ENCODE measurements at regions not wholly inside any gene's neighbourhood (a gene's known extent, or its start where the extent isn't known, plus 50 kb on each side); places are given as distances from the start of the nearest gene placed in this dataset.

DNA sequence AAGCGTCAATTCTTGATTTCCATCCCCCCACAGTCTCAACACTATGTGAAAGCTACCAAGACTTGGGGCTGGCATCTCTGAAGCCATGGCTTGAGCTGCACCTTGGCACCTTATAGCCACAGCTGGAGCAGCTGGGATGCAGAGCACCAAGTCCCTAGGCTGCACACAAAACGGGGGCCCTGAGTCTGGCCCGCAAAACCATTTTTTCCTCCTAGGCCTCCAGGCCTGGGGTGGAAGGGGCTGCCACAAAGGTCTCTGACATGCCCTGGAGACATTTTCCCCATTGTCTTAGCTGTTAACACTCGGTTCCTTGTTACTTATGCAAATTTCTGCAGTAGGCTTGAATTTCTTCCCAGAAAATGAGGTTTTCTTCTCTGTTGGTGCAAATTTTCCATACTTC is 89.8 kb upstream of the GNAI1 start:
- H3K36me3 ChIP-seq (ENCODE audit: control insufficient read depth, low read length), result no peaks in the 10 kb centered on the region
- H3K79me2 ChIP-seq (ENCODE audit: control insufficient read depth, low read length), result no peaks in the 10 kb centered on the region
- peaks cover 7% of the 10 kb centered on the region; the same call in 1 of the 2 replicates for H3K9me3 ChIP-seq (ENCODE audit: control insufficient read depth, insufficient read depth, low read length)
- no peaks in the 10 kb centered on the region for H3K27me3 ChIP-seq (ENCODE audit: control insufficient read depth, low read length)
- no peaks in the 10 kb centered on the region for H3K4me1 ChIP-seq (ENCODE audit: control insufficient read depth, low read length)
- H3F3A ChIP-seq (ENCODE audit: control insufficient read depth, insufficient read depth), result no peaks in the 10 kb centered on the region
- H3K27ac ChIP-seq (ENCODE audit: low read depth, low read length), result no peak overlapping the region
- H3K9me2 ChIP-seq (replicated peaks; ENCODE audit: control insufficient read depth, low read length), result no peaks in the 10 kb centered on the region
- H3K4me3 ChIP-seq (ENCODE audit: low read length), result no peak overlapping the region
- no peak overlapping the region for H3K4me2 ChIP-seq (ENCODE audit: low read length)
- no peak for TF ChIP-seq EZH2phosphoT487 (IDR thresholded peaks at IDR 0.05; ENCODE audit: borderline replicate concordance, low read length)
- TF ChIP-seq, protein P1, sequence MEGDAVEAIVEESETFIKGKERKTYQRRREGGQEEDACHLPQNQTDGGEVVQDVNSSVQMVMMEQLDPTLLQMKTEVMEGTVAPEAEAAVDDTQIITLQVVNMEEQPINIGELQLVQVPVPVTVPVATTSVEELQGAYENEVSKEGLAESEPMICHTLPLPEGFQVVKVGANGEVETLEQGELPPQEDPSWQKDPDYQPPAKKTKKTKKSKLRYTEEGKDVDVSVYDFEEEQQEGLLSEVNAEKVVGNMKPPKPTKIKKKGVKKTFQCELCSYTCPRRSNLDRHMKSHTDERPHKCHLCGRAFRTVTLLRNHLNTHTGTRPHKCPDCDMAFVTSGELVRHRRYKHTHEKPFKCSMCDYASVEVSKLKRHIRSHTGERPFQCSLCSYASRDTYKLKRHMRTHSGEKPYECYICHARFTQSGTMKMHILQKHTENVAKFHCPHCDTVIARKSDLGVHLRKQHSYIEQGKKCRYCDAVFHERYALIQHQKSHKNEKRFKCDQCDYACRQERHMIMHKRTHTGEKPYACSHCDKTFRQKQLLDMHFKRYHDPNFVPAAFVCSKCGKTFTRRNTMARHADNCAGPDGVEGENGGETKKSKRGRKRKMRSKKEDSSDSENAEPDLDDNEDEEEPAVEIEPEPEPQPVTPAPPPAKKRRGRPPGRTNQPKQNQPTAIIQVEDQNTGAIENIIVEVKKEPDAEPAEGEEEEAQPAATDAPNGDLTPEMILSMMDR (IDR thresholded peaks at IDR 0.05; ENCODE audit: low read depth, low read length, poor library complexity, severe bottlenecking), result no peak
- no peaks in the 10 kb centered on the region for H4K20me1 ChIP-seq (ENCODE audit: control insufficient read depth, insufficient read depth, low read depth, low read length)

DNA sequence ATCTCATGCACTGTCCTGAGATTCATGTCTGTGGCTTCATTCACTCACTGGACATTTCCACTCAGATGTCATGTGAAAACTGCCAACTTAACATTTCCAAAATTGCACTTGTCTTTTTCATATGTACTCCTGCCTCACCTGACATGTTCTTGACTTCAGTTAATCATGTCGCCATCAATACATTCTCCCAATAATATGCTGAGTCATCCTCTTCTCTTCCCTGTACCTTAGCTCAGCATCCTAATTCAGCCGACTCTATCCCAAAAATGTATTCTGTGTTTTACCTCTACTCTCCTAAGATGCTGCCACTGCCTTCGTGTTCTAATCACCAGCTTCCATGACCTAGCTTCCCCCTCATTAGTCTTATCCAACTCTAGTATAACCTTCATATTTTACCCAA is 93.9 kb upstream of the GNAI1 start:
- H3K36me3 ChIP-seq (ENCODE audit: control insufficient read depth, low read length), result no peaks in the 10 kb centered on the region

DNA sequence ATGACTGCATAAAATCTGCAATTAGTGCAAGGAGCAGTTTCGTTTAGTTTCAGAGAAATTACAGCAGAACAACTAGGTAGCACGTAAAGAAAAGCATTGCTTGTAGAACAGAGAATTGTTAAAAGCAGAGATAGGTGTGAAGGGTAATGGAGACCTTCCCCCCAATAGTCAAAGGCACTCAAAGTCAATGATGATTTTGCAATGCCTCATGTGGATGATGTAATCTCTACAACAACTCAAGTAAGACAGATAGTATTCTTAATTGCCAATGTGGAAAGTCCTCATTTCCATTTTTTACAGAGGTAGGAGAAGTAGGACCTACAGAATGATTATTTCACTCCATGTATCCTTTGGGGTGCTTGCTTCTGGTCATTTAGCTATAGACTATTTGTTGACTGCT is 94.3 kb upstream of the GNAI1 start:
- Histone ChIP-seq H3K4me2 (ENCODE audit: low read length) (no peak overlapping the region), H3K36me3 (ENCODE audit: control insufficient read depth, low read length) (no peaks in the 10 kb centered on the region), H3K4me1 (ENCODE audit: control insufficient read depth, low read length) (no peaks in the 10 kb centered on the region), H3K27me3 (ENCODE audit: control insufficient read depth, low read length) (no peaks in the 10 kb centered on the region), H3K27ac (ENCODE audit: low read depth, low read length) (no peak overlapping the region), H4K20me1 (ENCODE audit: control insufficient read depth, insufficient read depth, low read depth, low read length) (no peaks in the 10 kb centered on the region), H3K79me2 (ENCODE audit: control insufficient read depth, low read length) (no peaks in the 10 kb centered on the region), H3K9me2 (replicated peaks; ENCODE audit: control insufficient read depth, low read length) (no peaks in the 10 kb centered on the region), H3K4me3 (ENCODE audit: low read length) (no peak overlapping the region), H3F3A (ENCODE audit: control insufficient read depth, insufficient read depth) (no peaks in the 10 kb centered on the region), H3K9me3 (ENCODE audit: control insufficient read depth, insufficient read depth, low read length) (peaks cover 7% of the 10 kb centered on the region; the same call in 1 of the 2 replicates)
- TF ChIP-seq, protein P1 (IDR thresholded peaks at IDR 0.05; ENCODE audit: low read depth, low read length, poor library complexity, severe bottlenecking), result no peak
- TF ChIP-seq EZH2phosphoT487 (IDR thresholded peaks at IDR 0.05; ENCODE audit: borderline replicate concordance, low read length), result no peak

More for the DNA sequence above, 93.9 kb upstream of the GNAI1 start:
- peaks cover 7% of the 10 kb centered on the region; the same call in 1 of the 2 replicates for H3K9me3 ChIP-seq (ENCODE audit: control insufficient read depth, insufficient read depth, low read length)
- no peak overlapping the region for H3K4me3 ChIP-seq (ENCODE audit: low read length)
- H3K4me2 ChIP-seq (ENCODE audit: low read length), result no peak overlapping the region
- no peaks in the 10 kb centered on the region for H3K9me2 ChIP-seq (replicated peaks; ENCODE audit: control insufficient read depth, low read length)
- no peaks in the 10 kb centered on the region for H3K79me2 ChIP-seq (ENCODE audit: control insufficient read depth, low read length)
- H4K20me1 ChIP-seq (ENCODE audit: control insufficient read depth, insufficient read depth, low read depth, low read length), result no peaks in the 10 kb centered on the region
- no peaks in the 10 kb centered on the region for H3K4me1 ChIP-seq (ENCODE audit: control insufficient read depth, low read length)
- no peaks in the 10 kb centered on the region for H3K27me3 ChIP-seq (ENCODE audit: control insufficient read depth, low read length)
- H3F3A ChIP-seq (ENCODE audit: control insufficient read depth, insufficient read depth), result no peaks in the 10 kb centered on the region
- H3K27ac ChIP-seq (ENCODE audit: low read depth, low read length), result no peak overlapping the region
- no peak for TF ChIP-seq EZH2phosphoT487 (IDR thresholded peaks at IDR 0.05; ENCODE audit: borderline replicate concordance, low read length)

DNA sequence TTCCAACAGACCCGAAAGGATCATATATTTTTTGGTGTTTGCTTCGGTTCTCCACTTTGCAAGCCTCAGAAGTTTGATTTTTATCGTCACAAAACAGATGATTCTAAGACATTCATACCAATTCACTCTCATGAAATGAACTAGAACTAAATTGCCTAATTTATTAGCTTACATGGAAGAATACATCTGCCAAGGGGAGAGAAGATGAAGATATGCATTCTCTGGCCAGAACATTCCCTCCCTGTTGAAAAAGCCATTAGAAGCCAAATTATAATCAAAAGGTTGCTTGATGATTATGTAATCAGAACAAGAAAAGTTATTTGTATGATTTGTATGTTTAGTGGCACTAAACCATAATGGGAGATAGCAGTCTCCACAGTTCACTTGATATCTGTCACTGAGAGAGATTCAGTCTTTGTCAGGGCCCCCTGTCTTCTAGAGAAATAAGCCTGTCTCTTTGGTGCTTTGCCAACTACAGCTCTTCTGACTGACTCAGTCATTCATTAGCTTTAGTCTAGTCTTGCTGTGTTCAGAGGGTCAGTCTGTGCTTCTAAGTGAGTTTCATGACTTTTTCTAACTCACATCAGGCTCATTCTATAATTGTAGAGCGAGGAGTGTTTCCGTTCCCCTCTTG is 95.3 kb upstream of the GNAI1 start:
- no peaks in the 10 kb centered on the region for H4K20me1 ChIP-seq (ENCODE audit: control insufficient read depth, insufficient read depth, low read depth, low read length)
- no peaks in the 10 kb centered on the region for H3K79me2 ChIP-seq (ENCODE audit: control insufficient read depth, low read length)
- no peaks in the 10 kb centered on the region for H3K4me1 ChIP-seq (ENCODE audit: control insufficient read depth, low read length)
- H3K27ac ChIP-seq (ENCODE audit: low read depth, low read length), result no peak overlapping the region
- no peak overlapping the region for H3K4me3 ChIP-seq (ENCODE audit: low read length)
- H3K9me3 ChIP-seq (ENCODE audit: control insufficient read depth, insufficient read depth, low read length), result peaks cover 2% of the 10 kb centered on the region; the same call in 1 of the 2 replicates
- no peaks in the 10 kb centered on the region for H3K27me3 ChIP-seq (ENCODE audit: control insufficient read depth, low read length)
- no peaks in the 10 kb centered on the region for H3K36me3 ChIP-seq (ENCODE audit: control insufficient read depth, low read length)
- H3K9me2 ChIP-seq (replicated peaks; ENCODE audit: control insufficient read depth, low read length), result no peaks in the 10 kb centered on the region
- no peak overlapping the region for H3K4me2 ChIP-seq (ENCODE audit: low read length)
- no peak for TF ChIP-seq EZH2phosphoT487 (IDR thresholded peaks at IDR 0.05; ENCODE audit: borderline replicate concordance, low read length)
- TF ChIP-seq, protein P1 (IDR thresholded peaks at IDR 0.05; ENCODE audit: low read depth, low read length, poor library complexity, severe bottlenecking), result no peak
- no peaks in the 10 kb centered on the region for H3F3A ChIP-seq (ENCODE audit: control insufficient read depth, insufficient read depth)
